ENCODE measurements at regions not wholly inside any gene's neighbourhood (a gene's known extent, or its start where the extent isn't known, plus 50 kb on each side); places are given as distances from the start of the nearest gene placed in this dataset.

- no peak for DNase-seq
Measured at GRCh38 chr3:117735481-117736101, 1026.0 kb downstream of the TUSC7 start.

GRCh38 chr3:117736846-117737245 is 1027.3 kb downstream of the TUSC7 start:
- no peak for DNase-seq

- DNase-seq, result no peak
Measured at GRCh38 chr3:117743993-117744392, 1034.4 kb downstream of the TUSC7 start.

GRCh38 chr3:117744935-117745334 is 1035.4 kb downstream of the TUSC7 start:
- no peak for DNase-seq

- no peak for DNase-seq
Measured at GRCh38 chr3:117745516-117745915, 1035.9 kb downstream of the TUSC7 start.

- peak in 1 of 14 donors; percentile 68 for DNase-seq
Measured at GRCh38 chr3:117746066-117746465, 1036.5 kb downstream of the TUSC7 start.

GRCh38 chr3:117748131-117748530 is 1038.6 kb downstream of the TUSC7 start:
- no peak for DNase-seq

- DNase-seq, result no peak
Measured at GRCh38 chr3:117750674-117751269, 1041.2 kb downstream of the TUSC7 start.

- DNase-seq, result peak in 7 of 14 donors; percentile 13 to 50 (median 34)
Measured at GRCh38 chr3:117751651-117752050, 1042.1 kb downstream of the TUSC7 start.

GRCh38 chr3:117752984-117753717 is 1043.6 kb downstream of the TUSC7 start:
- DNase-seq, result no peak

GRCh38 chr3:117754058-117754457 is 1044.5 kb downstream of the TUSC7 start:
- DNase-seq, result no peak

- no peak for DNase-seq
Measured at GRCh38 chr3:117754841-117755240, 1045.3 kb downstream of the TUSC7 start.

GRCh38 chr3:117756563-117756962 is 1047.0 kb downstream of the TUSC7 start:
- DNase-seq, result peak in 2 of 14 donors; percentile 26 to 78

GRCh38 chr3:117761703-117762620 is 1052.4 kb downstream of the TUSC7 start:
- peak in 7 of 14 donors; percentile 17 to 60 (median 38) for DNase-seq

- DNase-seq, result peak in 3 of 14 donors; percentile 19 to 45 (median 36)
Measured at GRCh38 chr3:117762621-117763037, 1053.0 kb downstream of the TUSC7 start.

- DNase-seq, result no peak
Measured at GRCh38 chr3:117763561-117763960, 1054.0 kb downstream of the TUSC7 start.

GRCh38 chr3:117768581-117768980 is 1059.0 kb downstream of the TUSC7 start:
- DNase-seq, result no peak

- no peak for DNase-seq
Measured at GRCh38 chr3:117774130-117774529, 1064.6 kb downstream of the TUSC7 start.

- no peak for DNase-seq
Measured at GRCh38 chr3:117786349-117786748, 1076.8 kb downstream of the TUSC7 start.

- no peak for DNase-seq
Measured at GRCh38 chr3:117788061-117788460, 1078.5 kb downstream of the TUSC7 start.

GRCh38 chr3:117788506-117788905 is 1078.9 kb downstream of the TUSC7 start:
- no peak for DNase-seq

GRCh38 chr3:117790235-117790987 is 1080.8 kb downstream of the TUSC7 start:
- no peak for DNase-seq

Data from C1 segment of cervical spinal cord (tissue), 14 donors.